Right lobe of liver (tissue), 4 donors: ENCODE measurements at regions not wholly inside any gene's neighbourhood (a gene's known extent, or its start where the extent isn't known, plus 50 kb on each side); places are given as distances from the start of the nearest gene placed in this dataset.

Experiments used
- POLR2A ChIP-seq: fragments of 450-650 bp; IDR thresholded peaks from one replicate; pipeline ENCODE4 v1.6.1; 2017; ENCODE audit warnings: antibody characterized with exemption, mild to moderate bottlenecking
- TF ChIP-seq, protein P1 (sequence below), 4 donors: fragments of 200-600 bp in 3 of 4; fragments of 450-650 bp in 1 of 4; IDR thresholded peaks; one replicate each; pipeline versions ENCODE4 v1.5.1 to v1.8.0; 2016 to 2022; ENCODE audit warnings: antibody characterized with exemption in 4 of 4, mild to moderate bottlenecking in 2 of 4
- donor health status: DM: no; HTN: no; CAD: no.
- donor health status: DM: no; HTN: no; CAD: no.
- donor health status: DM: no; HTN: yes; CAD: no.

DNA sequence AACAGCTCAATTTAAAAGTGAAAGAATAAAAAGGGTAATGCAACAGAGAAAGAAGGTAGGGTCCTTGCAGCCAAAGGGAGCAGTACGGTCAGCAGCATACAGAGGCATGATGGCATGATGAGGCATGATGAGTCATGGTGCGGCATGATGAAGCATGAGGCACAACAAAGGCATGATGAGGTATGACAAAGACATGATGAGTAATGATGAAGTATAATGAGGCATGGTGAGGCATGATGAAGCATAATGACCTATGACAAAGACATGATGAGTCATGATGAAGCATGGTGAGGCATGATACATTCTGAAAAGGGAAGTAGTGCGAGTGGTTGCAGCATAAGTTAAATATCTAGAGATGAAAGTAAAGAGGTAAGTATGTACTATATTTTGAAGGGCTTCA lies 673.2 kb downstream of the TMEM182 start:
- TF ChIP-seq, protein P1, sequence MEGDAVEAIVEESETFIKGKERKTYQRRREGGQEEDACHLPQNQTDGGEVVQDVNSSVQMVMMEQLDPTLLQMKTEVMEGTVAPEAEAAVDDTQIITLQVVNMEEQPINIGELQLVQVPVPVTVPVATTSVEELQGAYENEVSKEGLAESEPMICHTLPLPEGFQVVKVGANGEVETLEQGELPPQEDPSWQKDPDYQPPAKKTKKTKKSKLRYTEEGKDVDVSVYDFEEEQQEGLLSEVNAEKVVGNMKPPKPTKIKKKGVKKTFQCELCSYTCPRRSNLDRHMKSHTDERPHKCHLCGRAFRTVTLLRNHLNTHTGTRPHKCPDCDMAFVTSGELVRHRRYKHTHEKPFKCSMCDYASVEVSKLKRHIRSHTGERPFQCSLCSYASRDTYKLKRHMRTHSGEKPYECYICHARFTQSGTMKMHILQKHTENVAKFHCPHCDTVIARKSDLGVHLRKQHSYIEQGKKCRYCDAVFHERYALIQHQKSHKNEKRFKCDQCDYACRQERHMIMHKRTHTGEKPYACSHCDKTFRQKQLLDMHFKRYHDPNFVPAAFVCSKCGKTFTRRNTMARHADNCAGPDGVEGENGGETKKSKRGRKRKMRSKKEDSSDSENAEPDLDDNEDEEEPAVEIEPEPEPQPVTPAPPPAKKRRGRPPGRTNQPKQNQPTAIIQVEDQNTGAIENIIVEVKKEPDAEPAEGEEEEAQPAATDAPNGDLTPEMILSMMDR (IDR thresholded peaks at IDR 0.05), result no peak
- TF ChIP-seq POLR2A, result no peak
